B cell (primary cell): ENCODE measurements at regions not wholly inside any gene's neighbourhood (a gene's known extent, or its start where the extent isn't known, plus 50 kb on each side); places are given as distances from the start of the nearest gene placed in this dataset.

Experiments used
- ATAC-seq: fragments of 200-7000 bp; cut with Tn5 transposase; one replicate; pipeline ENCODE4 v1.10.0; 2021; ENCODE audit warnings: low read depth, mild to moderate bottlenecking, moderate number of reproducible peaks, moderate library complexity
- CTCF ChIA-PET: fragments of 350-600 bp; sonication (Branson Sonifier 250); formaldehyde crosslinking; loops from one replicate; lab custom pipeline; 2021; ENCODE audit warnings: antibody characterized with exemption, inconsistent platforms; lab: Charles Lee
- POLR2A ChIA-PET: fragments of 350-600 bp; sonication (Branson Sonifier 250); formaldehyde crosslinking; loops from one replicate; lab custom pipeline; 2021; ENCODE audit warnings: antibody characterized with exemption; lab: Charles Lee
- DNase-seq: peaks from one replicate; pipeline ENCODE4 v3.0.0; 2013
- H2AFZ ChIP-seq: 2 replicates; pipeline ENCODE4 v1.6.1; 2012; ENCODE audit warnings: mild to moderate bottlenecking, low read depth, low read length; ENCODE audit not compliant: insufficient read depth, poor library complexity, severe bottlenecking
- H3K27ac ChIP-seq, 2 donors: 1 replicate in 1 of 2; 2 replicates in 1 of 2; pipeline ENCODE4 v1.5.1; 2012 to 2013; ENCODE audit warnings: low read length in 2 of 2, mild to moderate bottlenecking in 2 of 2, moderate library complexity in 1 of 2
- H3K27me3 ChIP-seq, 4 experiments: fragments of 200-600 bp in 1 of 4; sonication (generic) in 1 of 4; replicated peaks in 1 of 4; 1 replicate in 2 of 4; 2 replicates in 2 of 4; pipeline versions ENCODE4 v1.6.1 to v1.7.0; 2013 to 2016; ENCODE audit warnings: low read length in 3 of 4, mild to moderate bottlenecking in 2 of 4, mixed read lengths in 1 of 4, moderate library complexity in 1 of 4; ENCODE audit not compliant: insufficient read depth in 4 of 4, control insufficient read depth in 3 of 4; ENCODE audit errors: control extremely low read depth in 1 of 4
- H3K36me3 ChIP-seq, 2 experiments: replicated peaks in 1 of 2; 1 replicate in 1 of 2; 2 replicates in 1 of 2; pipeline versions ENCODE4 v1.6.1 to v1.7.1; 2013; ENCODE audit warnings: low read length in 1 of 2; ENCODE audit not compliant: insufficient read depth in 2 of 2, control insufficient read depth in 1 of 2; ENCODE audit errors: control extremely low read depth in 1 of 2, extremely low read depth in 1 of 2
- H3K4me1 ChIP-seq, 2 donors: fragments of 200-600 bp in 1 of 2; sonication (generic) in 1 of 2; 1 replicate in 1 of 2; 2 replicates in 1 of 2; pipeline versions ENCODE4 v1.5.1 to v1.6.1; 2013 to 2017; ENCODE audit warnings: low read length in 2 of 2; ENCODE audit not compliant: control insufficient read depth in 2 of 2, insufficient read depth in 2 of 2
- H3K4me2 ChIP-seq: replicated peaks from 2 replicates; pipeline ENCODE3; 2012; ENCODE audit warnings: mild to moderate bottlenecking, low read depth, low read length; ENCODE audit not compliant: poor library complexity, severe bottlenecking
- H3K4me3 ChIP-seq, 5 experiments: fragments of 200-600 bp in 1 of 5; sonication (generic) in 1 of 5; 1 replicate in 3 of 5; 2 replicates in 2 of 5; pipeline versions ENCODE4 v1.5.1 to v1.7.0; 2011 to 2016; ENCODE audit warnings: low read length in 4 of 5, mild to moderate bottlenecking in 4 of 5, low read depth in 2 of 5, control low read depth in 1 of 5, moderate library complexity in 1 of 5; ENCODE audit not compliant: insufficient read depth in 1 of 5; ENCODE audit errors: control extremely low read depth in 1 of 5, extremely low read depth in 1 of 5
- H3K79me2 ChIP-seq: fragments of 200-600 bp; sonication (generic); one replicate; pipeline ENCODE4 v1.6.0; 2016; ENCODE audit warnings: low read length; ENCODE audit not compliant: control insufficient read depth, insufficient read depth
- H3K9ac ChIP-seq: fragments of 200-600 bp; sonication (generic); 2 replicates; pipeline ENCODE4 v1.6.1; 2017; ENCODE audit warnings: mild to moderate bottlenecking, low read length, moderate library complexity
- H3K9me3 ChIP-seq, 3 donors: one replicate each; pipeline versions ENCODE4 v1.6.1 to v1.7.1; 2013; ENCODE audit warnings: low read length in 2 of 3; ENCODE audit not compliant: control insufficient read depth in 2 of 3, insufficient read depth in 1 of 3; ENCODE audit errors: control extremely low read depth in 1 of 3
- H4K20me1 ChIP-seq: 2 replicates; pipeline ENCODE4 v1.6.0; 2012; ENCODE audit warnings: mild to moderate bottlenecking, low read length; ENCODE audit not compliant: insufficient read depth, control insufficient read depth, poor library complexity, severe bottlenecking
- H3K27ac Mint-ChIP-seq: one replicate; pipeline ENCODE4 v1.8.0; 2021; ENCODE audit warnings: mixed read lengths
- H3K27me3 Mint-ChIP-seq: one replicate; pipeline ENCODE4 v1.8.0; 2021; ENCODE audit warnings: mixed read lengths
- H3K4me1 Mint-ChIP-seq: one replicate; pipeline ENCODE4 v1.8.0; 2021; ENCODE audit warnings: mixed read lengths
- H3K4me3 Mint-ChIP-seq: one replicate; pipeline ENCODE4 v1.8.0; 2021; ENCODE audit warnings: mixed read lengths
- H3K9me3 Mint-ChIP-seq: one replicate; pipeline ENCODE4 v1.8.0; 2022; ENCODE audit warnings: mixed read lengths; ENCODE audit not compliant: insufficient read depth
- CTCF ChIP-seq: fragments of 200-600 bp; IDR thresholded peaks from one replicate; pipeline ENCODE4 v1.8.0; 2022; ENCODE audit warnings: antibody characterized with exemption, mild to moderate bottlenecking
- EZH2 ChIP-seq: IDR thresholded peaks from 2 replicates; pipeline ENCODE4 v1.6.1; 2012; ENCODE audit warnings: borderline replicate concordance, low read depth, mild to moderate bottlenecking, moderate library complexity, low read length; ENCODE audit not compliant: insufficient read depth, poor library complexity, severe bottlenecking
- WGBS: methylation state at CpG from one replicate; pipeline ENCODE4 v1.1.5; 2013; ENCODE audit warnings: missing lambda C conversion rate; ENCODE audit not compliant: insufficient coverage; 5-methylcytosine and 5-hydroxymethylcytosine counted together
- intact Hi-C: fragments of 100-400 bp; cut with micrococcal nuclease; formaldehyde crosslinking; loops from one replicate; pipeline ENCODE4 v1.10.0; 2022

DNA sequence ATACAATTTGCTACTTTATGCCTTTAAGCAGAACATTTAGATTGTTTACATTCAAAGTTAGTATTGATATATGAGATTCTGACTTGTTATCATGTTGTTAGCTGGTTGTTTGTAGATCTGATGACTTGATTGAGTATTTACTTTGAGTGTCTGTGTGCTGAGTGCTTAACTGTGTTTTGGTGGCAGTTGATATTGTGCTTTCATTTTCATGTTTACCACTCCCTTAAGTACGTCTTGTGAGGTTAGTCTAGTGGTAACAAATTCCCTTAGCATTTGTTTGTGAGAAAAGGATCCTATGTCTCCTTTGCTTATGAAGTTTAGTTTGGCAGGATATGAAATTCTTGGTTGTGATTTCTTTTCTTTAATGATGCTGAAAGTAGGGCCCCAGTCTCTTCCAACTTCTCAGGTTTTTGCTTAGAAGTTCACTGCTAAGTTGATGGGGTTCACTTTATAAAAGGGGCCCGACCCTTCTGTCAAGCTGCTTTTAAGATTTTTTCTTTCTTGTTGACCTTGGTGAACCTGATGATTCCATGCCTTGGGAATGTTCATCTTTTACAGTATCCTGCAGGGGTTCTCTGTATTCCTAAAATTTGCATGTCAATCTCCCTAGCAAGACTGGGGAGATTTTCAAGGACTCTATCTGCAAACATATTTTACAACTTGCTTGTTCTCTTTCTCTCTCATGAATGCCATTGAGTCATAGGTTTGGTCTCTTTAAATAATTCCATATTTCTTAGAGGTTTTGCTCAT, 1095.4 kb upstream of the PCDH20 start:
- H2AFZ ChIP-seq, result no peak overlapping the region
- no peak overlapping the region for H3K4me3 Mint-ChIP-seq
- no peaks in the 10 kb centered on the region for H3K79me2 ChIP-seq

GRCh38 chr13:62502588-62502987, 1086.9 kb upstream of the PCDH20 start:
- ATAC-seq (no peak), DNase-seq (no peak)
- intact Hi-C loops, result no loop called here
- Histone ChIP-seq H3K9me3 (no peaks in the 10 kb centered on the region), H3K36me3 (no peaks in the 10 kb centered on the region), H3K4me3 (no peak overlapping the region), H3K79me2 (no peaks in the 10 kb centered on the region), H4K20me1 (no peaks in the 10 kb centered on the region), H3K4me1 (no peaks in the 10 kb centered on the region), H3K27ac (no peak overlapping the region), H3K4me2 (no peak overlapping the region), H3K9ac (no peak overlapping the region), H3K27me3 (no peaks in the 10 kb centered on the region), H2AFZ (no peak overlapping the region)
- TF ChIP-seq EZH2, result no peak
- no peak for TF ChIP-seq CTCF
- Mint-ChIP-seq H3K4me1 (no peaks in the 10 kb centered on the region), H3K9me3 (no peaks in the 10 kb centered on the region), H3K4me3 (no peak overlapping the region), H3K27me3 (no peaks in the 10 kb centered on the region), H3K27ac (no peak overlapping the region)
- no CpG with 5 or more reads among the region's 4 CpGs for WGBS
- ChIA-PET CTCF (no interaction called here), POLR2A (no interaction called here)

More for the DNA sequence above, 1095.4 kb upstream of the PCDH20 start:
- H3K27me3 Mint-ChIP-seq, result no peaks in the 10 kb centered on the region
- no peak overlapping the region for H3K27ac Mint-ChIP-seq
- POLR2A ChIA-PET, result no interaction called here
- Histone ChIP-seq H3K36me3 (no peaks in the 10 kb centered on the region), H3K27me3 (no peaks in the 10 kb centered on the region), H3K9ac (no peak overlapping the region), H3K9me3 (no peaks in the 10 kb centered on the region), H3K4me1 (peaks cover 0 to 3% of the 10 kb centered on the region in 2 donors), H3K27ac (no peak overlapping the region), H3K4me3 (no peak overlapping the region), H4K20me1 (no peaks in the 10 kb centered on the region), H3K4me2 (no peak overlapping the region)
- intact Hi-C loops, result no loop called here
- TF ChIP-seq CTCF (no peak), EZH2 (no peak)
- no peaks in the 10 kb centered on the region for H3K4me1 Mint-ChIP-seq
- DNase-seq, result no peak
- no peaks in the 10 kb centered on the region for H3K9me3 Mint-ChIP-seq
- ATAC-seq, result no peak
- 78% methylated on average over 1 of the region's 2 CpGs for WGBS
- CTCF ChIA-PET, result no interaction called here
